Endothelial cell of umbilical vein (primary cell): ENCODE measurements at regions not wholly inside any gene's neighbourhood (a gene's known extent, or its start where the extent isn't known, plus 50 kb on each side); places are given as distances from the start of the nearest gene placed in this dataset.

Experiments used
- EZH2 ChIP-seq: IDR thresholded peaks from 2 replicates; pipeline ENCODE4 v1.6.1; 2012; ENCODE audit warnings: borderline replicate concordance, low read depth, mild to moderate bottlenecking, moderate library complexity, low read length, inconsistent platforms; ENCODE audit not compliant: severe bottlenecking
- FOS ChIP-seq: IDR thresholded peaks from 2 replicates; pipeline ENCODE4 v1.6.1; 2011; ENCODE audit warnings: mild to moderate bottlenecking, low read length, moderate library complexity, borderline replicate concordance; ENCODE audit not compliant: insufficient read depth
- POLR2A ChIP-seq: IDR thresholded peaks from 2 replicates; pipeline ENCODE4 v1.6.1; 2012; ENCODE audit warnings: low read depth, mild to moderate bottlenecking, control low read depth, low read length
- POLR2AphosphoS5 ChIP-seq: IDR thresholded peaks from 2 replicates; pipeline ENCODE4 v1.6.1; 2012; ENCODE audit warnings: low read depth, mild to moderate bottlenecking, control low read depth, low read length, moderate library complexity; ENCODE audit not compliant: insufficient read depth
- TF ChIP-seq, protein P1 (sequence below), 2 donors: IDR thresholded peaks; 1 replicate in 1 of 2; 2 replicates in 1 of 2; pipeline ENCODE4 v1.5.1; 2011; ENCODE audit warnings: low read length in 2 of 2, mild to moderate bottlenecking in 2 of 2, moderate library complexity in 2 of 2, control low read depth in 1 of 2, inconsistent platforms in 1 of 2, low read depth in 1 of 2; ENCODE audit not compliant: insufficient read depth in 1 of 2; ENCODE audit errors: extremely low read depth in 1 of 2

DNA sequence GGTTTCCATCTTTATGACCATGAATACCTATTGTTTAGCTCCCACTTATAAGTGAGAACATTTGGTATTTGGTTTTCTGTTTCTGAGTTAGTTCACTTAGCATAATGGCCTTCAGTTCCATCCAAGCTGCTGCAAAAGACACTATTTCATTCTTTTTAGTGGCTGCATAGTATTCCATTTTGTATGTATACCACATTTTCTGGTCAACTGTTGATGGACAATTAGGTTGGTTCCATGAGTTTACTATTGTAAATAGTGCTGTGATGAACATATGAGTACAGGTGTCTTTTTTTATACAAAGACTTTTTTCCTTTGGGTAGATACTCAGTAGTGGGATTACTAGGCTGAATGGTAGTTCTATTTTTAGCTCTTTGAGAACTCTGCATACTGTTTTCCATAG, 87.8 kb upstream of the GOT2 start:
- TF ChIP-seq, protein P1, sequence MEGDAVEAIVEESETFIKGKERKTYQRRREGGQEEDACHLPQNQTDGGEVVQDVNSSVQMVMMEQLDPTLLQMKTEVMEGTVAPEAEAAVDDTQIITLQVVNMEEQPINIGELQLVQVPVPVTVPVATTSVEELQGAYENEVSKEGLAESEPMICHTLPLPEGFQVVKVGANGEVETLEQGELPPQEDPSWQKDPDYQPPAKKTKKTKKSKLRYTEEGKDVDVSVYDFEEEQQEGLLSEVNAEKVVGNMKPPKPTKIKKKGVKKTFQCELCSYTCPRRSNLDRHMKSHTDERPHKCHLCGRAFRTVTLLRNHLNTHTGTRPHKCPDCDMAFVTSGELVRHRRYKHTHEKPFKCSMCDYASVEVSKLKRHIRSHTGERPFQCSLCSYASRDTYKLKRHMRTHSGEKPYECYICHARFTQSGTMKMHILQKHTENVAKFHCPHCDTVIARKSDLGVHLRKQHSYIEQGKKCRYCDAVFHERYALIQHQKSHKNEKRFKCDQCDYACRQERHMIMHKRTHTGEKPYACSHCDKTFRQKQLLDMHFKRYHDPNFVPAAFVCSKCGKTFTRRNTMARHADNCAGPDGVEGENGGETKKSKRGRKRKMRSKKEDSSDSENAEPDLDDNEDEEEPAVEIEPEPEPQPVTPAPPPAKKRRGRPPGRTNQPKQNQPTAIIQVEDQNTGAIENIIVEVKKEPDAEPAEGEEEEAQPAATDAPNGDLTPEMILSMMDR (IDR thresholded peaks at IDR 0.05; ENCODE audit: extremely low read depth in 1 of 2, insufficient read depth in 1 of 2, low read depth in 1 of 2, low read length in 2 of 2), result no peak
- TF ChIP-seq POLR2A (no peak), POLR2AphosphoS5 (no peak), EZH2 (no peak), FOS (no peak)
